HG02852 (cell line): ENCODE measurements at regions not wholly inside any gene's neighbourhood (a gene's known extent, or its start where the extent isn't known, plus 50 kb on each side); places are given as distances from the start of the nearest gene placed in this dataset.

Experiments
- ATAC-seq: cut with Tn5 transposase; IDR thresholded peaks from one replicate; pipeline ENCODE4 v1.9.1; 2021; ENCODE audit warnings: mild to moderate bottlenecking, moderate library complexity; ENCODE audit not compliant: unreplicated experiment

DNA sequence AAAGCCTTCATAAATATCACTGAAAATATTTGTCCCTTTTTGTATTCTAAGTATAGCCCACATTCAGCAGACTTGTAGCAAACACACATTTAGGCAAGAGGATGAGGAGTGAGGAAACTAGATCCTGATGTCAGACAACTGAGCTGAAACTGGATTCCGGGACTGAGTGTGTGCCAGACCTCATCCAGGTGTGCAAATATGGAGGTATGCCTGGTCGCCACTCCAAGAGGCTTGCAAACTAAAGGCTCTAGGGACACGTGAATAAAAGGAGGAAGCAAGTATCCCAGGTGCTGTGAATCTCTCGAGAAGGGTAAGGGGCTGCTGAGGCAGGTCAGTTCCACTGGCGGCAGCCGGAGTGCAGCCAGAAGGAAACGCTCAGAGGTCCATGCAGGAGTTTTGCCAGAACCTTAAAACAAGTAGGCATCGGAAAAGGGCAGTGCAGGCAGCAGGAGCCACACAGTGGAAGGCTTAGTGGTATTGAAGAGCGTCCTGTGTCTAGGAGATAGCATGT is 77.4 kb upstream of the ALDH1B1 start:
- ATAC-seq = no peak

DNA sequence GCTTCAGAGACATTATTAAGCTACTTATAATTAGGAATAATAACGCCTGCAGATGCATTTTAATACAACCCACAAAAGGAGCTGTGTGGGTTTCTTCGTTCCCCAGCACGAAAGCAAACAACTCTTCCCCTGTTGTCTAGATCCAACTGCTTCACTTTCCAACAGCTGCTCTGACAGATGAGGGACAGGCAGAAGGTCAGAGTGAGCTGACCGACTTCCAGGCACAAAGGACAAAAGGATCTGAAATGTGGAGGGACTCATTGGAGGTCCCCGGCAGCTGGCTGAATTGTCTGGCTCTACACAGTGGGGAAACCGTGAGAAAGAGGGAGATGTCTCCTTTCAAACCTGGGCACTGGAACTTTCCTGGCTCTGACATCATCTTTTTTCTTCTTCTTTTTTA is 79.1 kb upstream of the ALDH1B1 start:
- ATAC-seq = no peak

- no peak for ATAC-seq
These were observed 80.1 kb upstream of the ALDH1B1 start for GRCh38 chr9:38312406-38312805.

DNA sequence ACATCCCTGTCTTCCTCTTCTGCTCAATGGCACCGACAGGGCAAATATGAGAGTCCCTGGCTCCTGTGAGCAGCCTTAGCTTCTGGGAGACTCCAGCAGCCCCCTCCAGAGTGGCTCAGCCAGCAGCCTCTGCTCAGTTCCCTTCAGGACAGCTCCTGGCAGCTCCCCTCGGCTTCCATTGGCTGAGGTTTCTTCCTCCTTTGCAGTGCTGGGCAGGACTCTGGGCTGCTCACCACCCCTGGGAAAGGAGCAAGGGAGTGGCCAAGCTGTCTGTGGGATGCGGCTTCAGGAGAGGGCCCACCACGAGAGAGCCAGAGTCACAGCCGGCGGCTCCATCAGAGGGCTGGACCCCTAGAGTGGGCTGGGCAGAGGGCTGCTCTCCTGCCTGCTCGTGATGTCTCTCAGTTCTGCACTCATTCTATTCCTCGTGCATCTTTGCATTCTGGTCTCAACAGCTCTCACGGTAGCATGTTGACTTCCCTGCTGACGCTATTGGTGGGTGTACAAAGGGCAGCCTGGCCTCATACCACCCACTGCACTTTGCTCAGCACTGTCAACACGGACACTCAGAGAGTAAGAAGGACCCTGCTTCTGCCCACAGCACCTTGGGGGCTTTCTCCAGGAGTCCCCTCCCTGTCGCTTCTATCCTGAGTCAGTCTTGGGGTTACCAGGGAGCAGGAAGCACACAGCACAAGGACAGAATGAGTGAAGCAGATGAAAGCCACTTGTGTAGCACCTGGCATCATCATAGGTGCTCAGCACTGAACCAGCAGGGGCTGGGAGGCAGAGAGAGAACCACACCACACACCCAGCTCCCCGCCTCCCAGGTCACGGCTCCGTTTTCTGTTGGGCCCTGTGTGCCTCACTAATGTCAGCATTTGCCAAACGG is 80.9 kb upstream of the ALDH1B1 start:
- no peak for ATAC-seq

- no peak for ATAC-seq
These were observed 82.9 kb upstream of the ALDH1B1 start for GRCh38 chr9:38309324-38310195.

DNA sequence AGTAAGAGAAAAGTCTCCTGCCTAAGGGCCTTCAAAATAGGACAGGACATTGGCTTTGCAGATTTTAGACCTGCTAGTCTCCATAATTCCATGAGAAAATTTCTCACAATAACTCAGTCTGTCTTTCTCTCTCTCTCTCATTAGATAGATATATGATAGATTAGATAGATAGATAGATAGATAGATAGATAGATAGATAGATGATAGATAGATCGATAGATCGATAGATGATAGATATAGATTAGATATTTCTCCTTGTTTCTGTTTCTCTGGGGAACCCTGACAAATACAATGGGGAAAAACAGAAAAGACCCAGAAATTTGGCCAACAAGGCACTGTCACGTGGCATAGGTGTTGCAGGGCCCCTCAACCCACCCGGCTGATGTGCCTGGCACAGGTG is 84.4 kb upstream of the ALDH1B1 start:
- ATAC-seq = no peak

GRCh38 chr9:38306899-38307298 is 85.6 kb upstream of the ALDH1B1 start:
- ATAC-seq = no peak

DNA sequence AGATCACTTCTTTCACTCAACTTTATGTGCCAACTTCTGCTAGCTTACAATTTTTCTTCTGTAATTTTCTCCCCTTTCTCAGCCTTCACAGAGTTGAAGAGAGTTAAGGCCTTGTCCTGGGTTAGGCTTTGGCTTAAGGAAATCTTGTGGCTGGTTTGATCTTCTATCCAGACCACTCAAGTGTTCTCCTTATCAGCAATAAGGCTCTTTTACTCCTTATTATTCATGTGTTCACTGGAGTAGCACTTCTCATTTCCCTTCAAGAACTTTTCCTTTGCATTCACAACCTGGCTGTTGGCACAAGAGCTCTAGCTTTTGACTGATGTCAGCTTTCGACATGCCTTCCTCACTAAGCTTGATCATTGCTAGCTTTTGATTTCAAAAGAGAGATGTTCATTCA is 86.9 kb upstream of the ALDH1B1 start:
- ATAC-seq = no peak

DNA sequence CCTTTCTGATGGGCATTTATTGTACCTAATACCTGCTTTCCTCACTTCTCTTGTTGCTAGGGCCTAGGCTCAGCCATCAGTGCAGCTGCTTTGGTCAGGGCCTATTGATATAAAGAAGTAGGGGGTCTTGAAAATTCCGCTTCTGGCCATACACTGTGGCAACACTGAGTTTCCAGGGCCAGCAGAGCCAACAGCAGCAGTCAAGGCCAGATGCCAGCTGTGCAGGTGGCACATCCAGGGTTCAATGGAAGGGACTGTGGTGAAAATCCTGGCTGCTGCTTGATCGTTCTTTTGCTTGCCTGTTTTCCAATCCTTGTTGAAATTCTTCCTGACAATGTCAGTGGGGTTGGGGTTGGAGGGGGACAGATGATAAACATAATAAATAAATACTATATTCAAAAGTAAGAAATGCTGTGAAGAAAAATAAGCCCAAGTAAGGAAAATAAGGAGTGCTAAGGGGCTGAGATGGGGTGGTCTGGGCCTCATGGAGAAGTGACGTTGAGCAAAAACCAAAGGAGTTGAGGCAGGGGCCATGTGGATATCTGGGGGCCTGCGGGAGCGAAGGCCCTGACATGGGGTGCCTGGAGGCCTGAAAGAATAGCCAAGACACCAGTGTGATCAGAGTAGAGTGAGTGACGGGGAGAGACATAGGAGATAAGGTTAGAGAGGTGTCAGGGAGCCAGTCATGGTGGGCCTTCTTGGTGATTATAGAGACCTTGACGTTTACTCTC is 91.0 kb upstream of the ALDH1B1 start:
- ATAC-seq = no peak

DNA sequence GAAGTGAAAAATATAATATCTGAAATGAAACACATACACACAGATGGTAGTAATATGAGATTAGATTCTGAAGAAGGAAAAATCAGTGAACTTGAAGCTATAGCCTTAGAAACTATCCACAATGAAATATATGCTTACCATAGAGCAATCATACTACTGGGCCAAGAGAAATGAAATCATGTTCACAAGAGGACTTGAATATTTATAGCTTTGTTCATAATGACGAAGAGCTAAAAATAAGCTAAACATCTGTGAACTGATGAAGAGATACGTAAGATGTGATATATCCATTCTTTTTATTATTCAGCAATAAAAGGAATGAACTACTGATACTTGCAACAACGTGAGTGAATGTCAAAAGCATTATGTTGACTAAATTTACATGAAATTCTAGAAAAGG is 92.6 kb upstream of the ALDH1B1 start:
- ATAC-seq = no peak

GRCh38 chr9:38298904-38299303 is 93.6 kb upstream of the ALDH1B1 start:
- ATAC-seq = no peak

GRCh38 chr9:38298503-38298902 is 94.0 kb upstream of the ALDH1B1 start:
- no peak for ATAC-seq

DNA sequence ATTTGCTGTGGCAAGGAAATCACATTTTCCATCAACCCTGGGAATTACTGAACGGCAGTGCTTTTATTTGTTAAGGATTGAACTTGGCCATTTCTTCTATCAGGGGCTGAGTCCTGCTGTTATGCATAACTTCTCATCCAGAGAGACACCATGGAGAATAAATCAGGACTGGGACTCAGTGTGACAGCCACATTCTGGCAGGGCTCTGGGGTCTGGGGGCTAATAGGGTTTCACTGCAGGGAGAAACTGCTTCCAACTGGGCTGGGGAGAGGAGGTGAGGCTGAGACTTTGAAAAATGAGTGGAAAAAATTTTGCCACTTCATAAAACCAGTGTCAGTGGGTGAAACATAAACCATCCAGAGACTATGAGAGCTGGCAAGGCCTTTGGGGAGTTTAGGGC is 95.7 kb upstream of the ALDH1B1 start:
- no peak for ATAC-seq

GRCh38 chr9:38295764-38296163 is 96.7 kb upstream of the ALDH1B1 start:
- no peak for ATAC-seq

- ATAC-seq = no peak
These were observed 98.1 kb upstream of the ALDH1B1 start for GRCh38 chr9:38294220-38294960.

- no peak for ATAC-seq
These were observed 99.5 kb upstream of the ALDH1B1 start for GRCh38 chr9:38293022-38293421.

- ATAC-seq = no peak
These were observed 100.0 kb upstream of the ALDH1B1 start for GRCh38 chr9:38292480-38292879.

DNA sequence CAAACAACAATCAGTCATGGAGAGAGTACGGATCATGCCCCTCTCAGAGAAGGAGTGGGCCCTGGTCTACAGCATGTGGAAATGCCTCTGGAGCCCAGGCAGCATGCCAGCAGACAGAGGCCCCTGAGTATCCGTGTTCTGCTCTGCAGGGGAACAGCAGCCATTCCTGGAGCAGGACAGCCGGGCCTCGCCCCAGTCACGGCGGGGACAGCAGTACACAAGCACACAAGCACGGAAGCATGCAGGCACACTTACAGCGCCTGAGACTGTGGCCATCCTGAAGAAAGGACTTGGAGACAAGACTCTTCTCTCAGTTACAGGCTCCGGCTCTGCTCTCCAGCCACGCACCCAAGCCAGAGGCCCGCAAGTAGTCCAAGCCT is 102.6 kb upstream of the ALDH1B1 start:
- ATAC-seq = no peak

DNA sequence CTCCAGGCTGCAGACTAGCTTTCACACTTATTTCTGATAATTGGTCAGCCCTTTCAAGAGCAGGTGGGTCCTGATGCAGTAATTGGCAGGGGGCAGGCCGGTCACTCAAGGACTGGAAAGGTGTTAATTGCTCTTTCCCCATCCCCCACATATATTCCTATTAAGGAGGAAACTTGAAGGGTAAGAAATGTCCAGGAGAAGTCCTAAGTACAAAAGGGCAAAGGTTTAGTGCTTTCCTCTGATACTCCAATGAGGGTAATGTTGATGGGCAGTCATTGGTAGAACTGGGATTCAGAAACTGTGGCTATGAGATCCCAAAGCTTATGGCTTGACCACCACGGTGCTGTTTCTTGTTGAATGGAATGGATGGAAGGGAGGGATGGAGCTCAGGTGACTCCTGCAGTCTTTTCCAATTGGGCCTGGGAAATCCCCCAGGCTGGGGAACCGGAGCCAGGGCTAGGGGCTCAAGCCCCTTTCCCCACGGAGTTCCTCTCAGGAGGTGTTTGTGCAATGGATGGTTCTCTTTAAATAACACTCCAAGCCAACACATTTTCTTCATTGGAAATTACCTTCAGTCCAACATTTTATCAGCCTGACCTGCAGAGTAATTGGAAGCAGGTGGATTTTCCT is 103.2 kb upstream of the ALDH1B1 start:
- ATAC-seq = no peak

GRCh38 chr9:38288502-38288901 is 104.0 kb upstream of the ALDH1B1 start:
- ATAC-seq = no peak
